B cell (primary cell): ENCODE measurements at regions not wholly inside any gene's neighbourhood (a gene's known extent, or its start where the extent isn't known, plus 50 kb on each side); places are given as distances from the start of the nearest gene placed in this dataset.

ENCODE experiments used
- CTCF ChIP-seq: fragments of 200-600 bp; IDR thresholded peaks from one replicate; pipeline ENCODE4 v1.8.0; 2022; ENCODE audit warnings: antibody characterized with exemption, mild to moderate bottlenecking
- EZH2 ChIP-seq: IDR thresholded peaks from 2 replicates; pipeline ENCODE4 v1.6.1; 2012; ENCODE audit warnings: borderline replicate concordance, low read depth, mild to moderate bottlenecking, moderate library complexity, low read length; ENCODE audit not compliant: insufficient read depth, poor library complexity, severe bottlenecking

- no peak for TF ChIP-seq EZH2
- no peak for TF ChIP-seq CTCF
Measured at GRCh38 chr11:109856928-109857327, 236.3 kb upstream of the ZC3H12C start.
